Activated CD4-positive, alpha-beta memory T cell treated with anti-CD3 and anti-CD28 coated beads, Interleukin-2, amount 10 ng/mL, durations not matched to agents 7 days and 5 days (primary cell): ENCODE measurements at regions not wholly inside any gene's neighbourhood (a gene's known extent, or its start where the extent isn't known, plus 50 kb on each side); places are given as distances from the start of the nearest gene placed in this dataset.

ENCODE experiments used
- CTCF ChIA-PET: fragments of 350-600 bp; sonication (Branson Sonifier 250); formaldehyde crosslinking; loops from one replicate; lab custom pipeline; 2021; ENCODE audit warnings: antibody characterized with exemption, inconsistent platforms; lab: Charles Lee
- POLR2A ChIA-PET: fragments of 350-600 bp; sonication (Branson Sonifier 250); formaldehyde crosslinking; loops from one replicate; lab custom pipeline; 2021; ENCODE audit warnings: antibody characterized with exemption; lab: Charles Lee
- DNase-seq: peaks from one replicate; pipeline ENCODE4 v3.0.0-alpha.2; 2020
- H3K27ac Mint-ChIP-seq: one replicate; pipeline ENCODE4 v1.8.0; 2021; ENCODE audit warnings: mild to moderate bottlenecking, mixed read lengths
- H3K27me3 Mint-ChIP-seq: one replicate; pipeline ENCODE4 v1.8.0; 2021; ENCODE audit warnings: mixed read lengths
- H3K36me3 Mint-ChIP-seq: one replicate; pipeline ENCODE4 v1.8.0; 2021; ENCODE audit warnings: low read depth, mixed read lengths
- H3K4me1 Mint-ChIP-seq: one replicate; pipeline ENCODE4 v1.8.0; 2021; ENCODE audit warnings: mixed read lengths
- H3K4me3 Mint-ChIP-seq: one replicate; pipeline ENCODE4 v1.8.0; 2021; ENCODE audit warnings: mild to moderate bottlenecking, mixed read lengths
- H3K9me3 Mint-ChIP-seq: one replicate; pipeline ENCODE4 v1.8.0; 2021; ENCODE audit warnings: mixed read lengths

DNA sequence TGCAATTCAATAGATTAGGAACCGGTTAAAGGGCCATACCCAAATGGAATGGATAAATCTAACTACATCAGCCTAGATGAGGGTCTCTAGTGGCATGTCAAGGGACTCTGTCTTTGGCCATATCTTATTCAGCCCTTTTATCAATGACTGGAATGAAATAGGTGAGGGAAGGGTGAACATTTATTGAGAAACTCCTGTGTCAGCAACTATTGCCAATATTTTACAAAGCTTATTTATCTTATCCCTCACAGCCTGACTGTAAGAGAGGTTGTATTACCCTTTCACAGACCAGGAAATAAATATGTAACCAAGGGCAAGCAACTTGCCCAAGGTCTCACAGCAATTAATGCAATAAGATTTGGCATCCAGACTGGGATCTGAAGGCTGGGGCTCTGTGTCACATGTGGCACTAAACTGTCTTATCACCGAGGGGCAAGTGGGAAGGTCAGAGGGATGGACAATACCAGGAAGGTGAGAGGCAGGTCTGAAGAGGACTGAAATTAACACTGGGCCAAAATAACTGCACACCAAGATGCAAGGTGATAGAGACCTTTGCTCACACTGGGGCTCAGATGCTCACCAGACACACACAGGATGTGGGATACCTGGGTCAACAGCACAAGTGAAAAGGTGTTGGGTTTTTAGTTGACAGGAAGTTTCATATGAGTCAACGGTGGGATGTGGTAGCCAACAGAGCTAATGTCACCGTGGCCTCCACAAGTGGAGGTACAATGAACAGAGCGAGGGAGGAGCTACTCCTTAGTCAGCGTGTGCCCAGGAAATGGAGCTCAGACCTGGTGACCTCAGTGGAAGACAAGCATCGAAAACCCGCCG is 261.3 kb downstream of the RPLP1 start:
- H3K4me3 Mint-ChIP-seq, result peak overlapping the region; percentile 0
- POLR2A ChIA-PET, result interaction anchor here (0.6 to 3.3 kb wide), 19 partner anchors 10 to 774 kb away, joined by 3 to 38 read pairs (median 4); partner anchors contain the start of genes RPLP1 and TLE3
- H3K9me3 Mint-ChIP-seq, result peaks cover 15% of the 10 kb centered on the region
- CTCF ChIA-PET, result interaction anchor here (0.6 to 1.3 kb wide), 8 partner anchors 11 to 778 kb away, joined by 3 to 5 read pairs (median 4); partner anchors contain the start of gene TLE3
- peak overlapping the region; percentile 66 for H3K27ac Mint-ChIP-seq
- peaks cover 61% of the 10 kb centered on the region for H3K27me3 Mint-ChIP-seq
- peak; percentile 88 for DNase-seq
- H3K4me1 Mint-ChIP-seq, result peaks cover 53% of the 10 kb centered on the region
- H3K36me3 Mint-ChIP-seq, result peaks cover 13% of the 10 kb centered on the region

DNA sequence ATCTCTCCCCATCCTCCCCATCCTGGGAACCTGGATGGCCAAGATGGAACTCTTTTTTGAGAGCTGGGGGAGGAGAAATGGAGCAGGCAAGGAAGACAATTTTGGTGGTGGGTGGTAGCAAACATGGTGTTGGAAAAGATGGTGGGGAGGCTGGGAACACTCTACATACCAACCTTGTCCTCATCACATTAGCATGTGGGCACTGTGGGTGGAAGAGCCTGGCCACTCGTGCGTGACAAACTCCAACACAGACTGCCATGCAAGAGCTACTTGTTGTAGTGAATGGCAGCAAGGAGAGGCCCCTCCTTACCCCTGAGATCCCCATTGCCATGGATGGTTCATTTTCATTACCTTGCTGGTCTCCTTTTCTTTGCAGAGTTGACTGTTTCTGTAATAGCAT is 262.6 kb downstream of the RPLP1 start:
- H3K4me1 Mint-ChIP-seq, result peaks cover 66% of the 10 kb centered on the region
- no peak overlapping the region for H3K27ac Mint-ChIP-seq
- H3K4me3 Mint-ChIP-seq, result no peak overlapping the region
- peaks cover 51% of the 10 kb centered on the region for H3K27me3 Mint-ChIP-seq
- H3K9me3 Mint-ChIP-seq, result peaks cover 6% of the 10 kb centered on the region
- H3K36me3 Mint-ChIP-seq, result peaks cover 7% of the 10 kb centered on the region
- POLR2A ChIA-PET, result interaction anchor here (1.5 to 3.3 kb wide), 4 partner anchors 9 to 252 kb away, joined by 4 to 38 read pairs (median 6); no protein-coding TSS in a partner anchor
- CTCF ChIA-PET, result no interaction called here
- no peak for DNase-seq

DNA sequence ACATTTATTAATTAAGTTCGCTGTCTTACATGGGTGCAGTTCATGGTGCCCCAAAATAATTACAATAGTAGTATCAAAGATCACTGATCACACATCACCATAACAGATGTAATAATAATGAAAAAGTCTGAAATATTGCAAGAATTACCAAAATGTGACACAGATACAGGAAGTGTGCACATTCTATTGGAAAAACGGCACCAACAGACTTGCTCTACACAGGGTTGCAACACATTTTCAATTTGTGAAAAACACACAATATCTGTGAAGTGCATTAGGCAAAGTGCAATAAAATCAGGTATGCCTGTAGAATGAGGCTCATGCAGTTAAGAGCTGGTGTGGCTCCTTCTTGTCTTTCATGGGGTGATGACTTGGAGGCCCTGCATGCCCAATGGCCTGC is 265.8 kb downstream of the RPLP1 start:
- peaks cover 3% of the 10 kb centered on the region for H3K9me3 Mint-ChIP-seq
- H3K4me1 Mint-ChIP-seq, result peaks cover 83% of the 10 kb centered on the region
- peaks cover 3% of the 10 kb centered on the region for H3K36me3 Mint-ChIP-seq
- H3K27me3 Mint-ChIP-seq, result peaks cover 45% of the 10 kb centered on the region
- no peak overlapping the region for H3K27ac Mint-ChIP-seq
- CTCF ChIA-PET, result interaction anchor here (1.2 to 2.3 kb wide), 2 partner anchors 256 to 582 kb away, joined by 3 to 10 read pairs; no protein-coding TSS in a partner anchor
- POLR2A ChIA-PET, result interaction anchor here (1.7 kb wide), 1 partner anchor 379 kb away, joined by 9 read pairs; the partner anchor contains the start of gene TLE3
- no peak for DNase-seq
- no peak overlapping the region for H3K4me3 Mint-ChIP-seq

DNA sequence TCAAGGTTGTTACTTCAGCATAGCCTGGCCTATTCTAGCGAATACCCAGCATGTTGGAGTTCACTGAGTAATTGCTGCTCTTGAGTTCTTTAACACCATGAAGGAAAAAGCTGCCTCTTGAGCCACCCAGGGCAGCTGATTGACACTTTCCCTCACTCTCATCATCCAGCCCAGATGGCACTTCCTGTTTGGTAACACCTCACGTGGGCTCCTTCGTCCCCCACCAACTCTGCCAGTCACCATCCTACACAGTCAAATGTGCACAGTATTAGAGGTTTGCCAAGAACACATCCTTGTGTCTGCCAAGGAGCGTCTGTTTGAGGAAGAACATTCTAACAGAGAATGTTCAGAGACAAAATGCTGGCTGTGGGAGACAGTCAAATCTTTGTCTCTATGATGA is 266.3 kb downstream of the RPLP1 start:
- no peak overlapping the region for H3K4me3 Mint-ChIP-seq
- POLR2A ChIA-PET, result interaction anchor here (1.7 to 4.9 kb wide), 3 partner anchors 41 to 381 kb away, joined by 9 to 33 read pairs (median 16); partner anchors contain the start of gene TLE3

GRCh38 chr15:69719527-69720240 is 267.1 kb downstream of the RPLP1 start:
- Mint-ChIP-seq H3K4me3 (no peak overlapping the region), H3K27ac (peak overlapping the region; percentile 23), H3K9me3 (peaks cover 3% of the 10 kb centered on the region), H3K4me1 (peaks cover 70% of the 10 kb centered on the region), H3K27me3 (peaks cover 56% of the 10 kb centered on the region), H3K36me3 (peaks cover 3% of the 10 kb centered on the region)
- ChIA-PET POLR2A (interaction anchor here (1.2 to 4.9 kb wide), 5 partner anchors 18 to 380 kb away, joined by 3 to 33 read pairs (median 9); partner anchors contain the start of gene TLE3), CTCF (interaction anchor here (1.1 to 2.3 kb wide), 5 partner anchors 9 to 768 kb away, joined by 3 to 10 read pairs (median 4); no protein-coding TSS in a partner anchor)
- DNase-seq, result peak; percentile 75

More for the DNA sequence above, 266.3 kb downstream of the RPLP1 start:
- Mint-ChIP-seq H3K36me3 (peaks cover 3% of the 10 kb centered on the region), H3K4me1 (peaks cover 78% of the 10 kb centered on the region), H3K9me3 (peaks cover 3% of the 10 kb centered on the region), H3K27ac (peak overlapping the region; percentile 10), H3K27me3 (peaks cover 50% of the 10 kb centered on the region)
- CTCF ChIA-PET, result interaction anchor here (1.1 to 2.3 kb wide), 4 partner anchors 257 to 769 kb away, joined by 3 to 10 read pairs (median 4); no protein-coding TSS in a partner anchor
- DNase-seq, result peak; percentile 37

GRCh38 chr15:69720536-69720935 is 267.9 kb downstream of the RPLP1 start:
- ChIA-PET POLR2A (interaction anchor here (1.2 to 4.9 kb wide), 7 partner anchors 18 to 381 kb away, joined by 3 to 33 read pairs (median 3); no protein-coding TSS in a partner anchor), CTCF (interaction anchor here (1.1 kb wide), 1 partner anchor 8 kb away, joined by 4 read pairs; no protein-coding TSS in a partner anchor)
- Mint-ChIP-seq H3K4me1 (peaks cover 62% of the 10 kb centered on the region), H3K27me3 (peaks cover 54% of the 10 kb centered on the region), H3K36me3 (peaks cover 3% of the 10 kb centered on the region), H3K4me3 (peak overlapping the region; percentile 4), H3K9me3 (peaks cover 3% of the 10 kb centered on the region), H3K27ac (peak overlapping the region; percentile 56)
- DNase-seq, result no peak

GRCh38 chr15:69722924-69723323 is 270.3 kb downstream of the RPLP1 start:
- DNase-seq, result no peak
- CTCF ChIA-PET, result interaction anchor here (1.2 to 1.5 kb wide), 2 partner anchors 26 to 744 kb away, joined by 3 read pairs; no protein-coding TSS in a partner anchor
- POLR2A ChIA-PET, result interaction anchor here (2.1 to 4.9 kb wide), 3 partner anchors 8 to 377 kb away, joined by 9 to 33 read pairs (median 16); no protein-coding TSS in a partner anchor
- Mint-ChIP-seq H3K27me3 (peaks cover 50% of the 10 kb centered on the region), H3K4me1 (peaks cover 48% of the 10 kb centered on the region), H3K4me3 (no peak overlapping the region), H3K9me3 (peaks cover 3% of the 10 kb centered on the region), H3K27ac (no peak overlapping the region), H3K36me3 (peaks cover 3% of the 10 kb centered on the region)

DNA sequence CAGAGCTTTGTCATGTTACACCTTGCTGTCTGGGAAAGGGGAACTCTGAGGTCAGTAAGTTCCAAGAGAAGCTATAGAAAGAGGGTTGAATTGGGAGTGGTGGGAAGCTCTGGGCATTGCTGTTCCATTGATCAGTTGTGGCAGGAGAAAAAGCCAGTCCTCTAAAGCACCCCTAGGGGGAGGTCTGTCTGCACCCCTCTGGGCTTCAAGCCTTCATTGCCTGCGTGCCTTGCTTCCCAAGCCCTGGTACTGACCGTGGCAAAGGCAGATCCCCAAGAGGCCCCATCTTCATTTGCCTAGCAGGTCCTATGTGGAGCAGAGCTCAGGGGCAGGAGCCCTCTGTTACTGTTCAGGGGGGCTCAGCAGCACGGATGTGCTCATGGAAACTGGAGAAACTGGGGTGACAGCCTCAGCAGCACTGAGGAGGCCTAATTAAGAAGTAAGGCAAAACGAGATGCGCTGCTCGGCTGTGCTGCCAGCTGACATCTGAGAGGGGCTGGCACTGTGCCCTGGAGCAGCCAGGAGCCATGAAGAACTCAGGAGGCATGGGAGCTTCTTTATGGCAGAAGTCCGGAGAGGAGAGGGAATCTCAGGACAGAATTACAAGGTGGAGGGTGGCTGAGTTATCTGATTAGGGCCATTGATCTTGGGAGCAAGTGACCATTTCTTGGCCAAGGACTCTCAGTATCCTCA is 270.9 kb downstream of the RPLP1 start:
- Mint-ChIP-seq H3K4me1 (peaks cover 44% of the 10 kb centered on the region), H3K27me3 (peaks cover 48% of the 10 kb centered on the region), H3K27ac (no peak overlapping the region), H3K9me3 (peaks cover 3% of the 10 kb centered on the region), H3K4me3 (no peak overlapping the region), H3K36me3 (peaks cover 3% of the 10 kb centered on the region)
- CTCF ChIA-PET, result interaction anchor here (0.5 to 1.5 kb wide), 2 partner anchors 25 to 253 kb away, joined by 3 read pairs; no protein-coding TSS in a partner anchor
- DNase-seq, result no peak
- POLR2A ChIA-PET, result interaction anchor here (1.4 to 4.9 kb wide), 4 partner anchors 9 to 376 kb away, joined by 3 to 33 read pairs (median 12); no protein-coding TSS in a partner anchor

GRCh38 chr15:69724333-69724732 is 271.7 kb downstream of the RPLP1 start:
- Mint-ChIP-seq H3K27me3 (peaks cover 52% of the 10 kb centered on the region), H3K9me3 (peaks cover 3% of the 10 kb centered on the region), H3K4me3 (no peak overlapping the region), H3K27ac (no peak overlapping the region), H3K4me1 (peaks cover 40% of the 10 kb centered on the region), H3K36me3 (peaks cover 3% of the 10 kb centered on the region)
- POLR2A ChIA-PET, result interaction anchor here (1.4 to 2.1 kb wide), 3 partner anchors 9 to 375 kb away, joined by 3 to 9 read pairs (median 3); no protein-coding TSS in a partner anchor
- CTCF ChIA-PET, result interaction anchor here (1.2 kb wide), 1 partner anchor 10 kb away, joined by 4 read pairs; no protein-coding TSS in a partner anchor
- no peak for DNase-seq

DNA sequence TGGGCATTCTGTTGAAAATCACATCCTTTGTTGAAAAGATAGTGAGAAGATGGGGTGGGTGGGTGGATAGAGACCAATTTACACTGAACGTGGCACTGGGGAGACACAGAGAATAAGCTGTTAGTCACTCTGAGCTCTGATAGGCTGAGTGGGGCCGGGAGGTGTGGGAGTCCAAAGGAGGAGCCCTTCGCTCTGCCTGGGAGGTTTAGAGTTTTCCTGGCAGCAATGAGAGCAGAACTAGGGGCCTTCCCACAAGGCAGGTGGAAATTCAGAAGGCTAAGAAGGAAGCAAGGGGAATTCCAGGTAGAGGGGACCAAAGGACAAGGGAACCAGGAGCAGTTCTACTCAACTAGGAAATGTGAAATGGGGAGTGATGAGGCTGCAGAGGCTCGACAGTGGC is 272.7 kb downstream of the RPLP1 start:
- no peak for DNase-seq
- ChIA-PET POLR2A (interaction anchor here (1.2 to 1.4 kb wide), 4 partner anchors 11 to 375 kb away, joined by 3 to 4 read pairs (median 3); partner anchors contain the start of gene TLE3), CTCF (interaction anchor here (1.2 to 1.6 kb wide), 2 partner anchors 11 to 742 kb away, joined by 4 to 5 read pairs; no protein-coding TSS in a partner anchor)
- peaks cover 52% of the 10 kb centered on the region for H3K27me3 Mint-ChIP-seq
- no peak overlapping the region for H3K4me3 Mint-ChIP-seq
- peaks cover 3% of the 10 kb centered on the region for H3K36me3 Mint-ChIP-seq
- no peak overlapping the region for H3K27ac Mint-ChIP-seq
- peaks cover 32% of the 10 kb centered on the region for H3K4me1 Mint-ChIP-seq
- peaks cover 3% of the 10 kb centered on the region for H3K9me3 Mint-ChIP-seq

DNA sequence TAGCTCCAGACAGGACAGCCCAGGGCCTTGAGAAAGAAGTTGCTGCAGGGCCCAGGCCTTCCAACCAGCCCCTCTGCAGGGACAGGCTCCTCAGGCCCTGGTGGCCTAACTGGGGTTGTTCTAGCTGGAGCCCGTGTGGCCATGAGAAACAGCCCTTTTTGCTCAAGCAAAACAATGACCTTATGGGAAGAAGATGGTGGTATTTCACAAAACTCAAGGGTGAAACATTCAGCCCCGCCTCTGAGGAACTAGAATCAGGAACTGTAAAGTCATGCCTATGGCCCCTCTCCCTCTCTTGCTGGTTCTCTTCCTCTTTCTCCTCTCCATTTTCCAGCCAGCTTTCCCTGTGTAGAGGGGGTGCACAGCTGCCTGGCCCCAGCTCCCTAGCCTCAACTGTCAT is 273.3 kb downstream of the RPLP1 start:
- H3K4me1 Mint-ChIP-seq, result peaks cover 25% of the 10 kb centered on the region
- H3K27ac Mint-ChIP-seq, result no peak overlapping the region
- CTCF ChIA-PET, result interaction anchor here (1.6 kb wide), 1 partner anchor 742 kb away, joined by 5 read pairs; no protein-coding TSS in a partner anchor

More for the DNA sequence above, 273.3 kb downstream of the RPLP1 start:
- Mint-ChIP-seq H3K27me3 (peaks cover 48% of the 10 kb centered on the region), H3K4me3 (no peak overlapping the region), H3K9me3 (no peaks in the 10 kb centered on the region), H3K36me3 (no peaks in the 10 kb centered on the region)
- POLR2A ChIA-PET, result interaction anchor here (1.1 to 1.4 kb wide), 5 partner anchors 12 to 371 kb away, joined by 3 to 4 read pairs (median 3); partner anchors contain the start of gene TLE3
- no peak for DNase-seq
